D721Med (cell line): ENCODE measurements at regions not wholly inside any gene's neighbourhood (a gene's known extent, or its start where the extent isn't known, plus 50 kb on each side); places are given as distances from the start of the nearest gene placed in this dataset.
"Not testable (repeated sequence)": the region's sequence is repeated elsewhere in the genome, so short reads cannot be mapped to it uniquely, and the experiment has no call there.

Experiments used
- DNase-seq: peaks from one replicate; pipeline ENCODE4 v3.0.0; 2011; ENCODE audit warnings: low spot score; ENCODE audit not compliant: insufficient read length
- FAIRE-seq: peaks from 2 replicates; lab custom pipeline; 2011; peaks lifted over from hg19 to GRCh38; lab: Jason Lieb, UNC
- CTCF ChIP-seq: IDR thresholded peaks from 2 replicates; pipeline ENCODE4 v1.5.1; 2012; ENCODE audit warnings: mild to moderate bottlenecking, control low read depth; ENCODE audit not compliant: insufficient read depth; ENCODE audit errors: missing control alignments

- DNase-seq, FAIRE-seq: not testable (repeated sequence)
These were observed 264.4 kb downstream of the POTED start for GRCh38 chr21:13874001-13874400.

GRCh38 chr21:13854638-13855037 lies 245.1 kb downstream of the POTED start:
- TF ChIP-seq CTCF: no peak
- FAIRE-seq: no peak
- DNase-seq: no peak

- not testable (repeated sequence) for FAIRE-seq, DNase-seq
These were observed 241.2 kb downstream of the POTED start for GRCh38 chr21:13850808-13851207.

GRCh38 chr21:13849489-13849888 lies 239.9 kb downstream of the POTED start:
- not testable (repeated sequence) for DNase-seq, FAIRE-seq

GRCh38 chr21:13846718-13847117 lies 237.1 kb downstream of the POTED start:
- not testable (repeated sequence) for FAIRE-seq, DNase-seq

- FAIRE-seq, DNase-seq: not testable (repeated sequence)
These were observed 235.0 kb downstream of the POTED start for GRCh38 chr21:13844574-13844973.

GRCh38 chr21:13843081-13843480 lies 233.5 kb downstream of the POTED start:
- FAIRE-seq, DNase-seq: not testable (repeated sequence)

- not testable (repeated sequence) for DNase-seq, FAIRE-seq
These were observed 218.1 kb downstream of the POTED start for GRCh38 chr21:13827666-13828065.

- no peak for TF ChIP-seq CTCF
- DNase-seq (no peak), FAIRE-seq (no peak)
These were observed 217.6 kb downstream of the POTED start for GRCh38 chr21:13827201-13827600.

- not testable (repeated sequence) for DNase-seq, FAIRE-seq
These were observed 216.9 kb downstream of the POTED start for GRCh38 chr21:13826511-13826910.

- not testable (repeated sequence) for FAIRE-seq, DNase-seq
These were observed 215.7 kb downstream of the POTED start for GRCh38 chr21:13825218-13825778.

- FAIRE-seq, DNase-seq: not testable (repeated sequence)
These were observed 210.7 kb downstream of the POTED start for GRCh38 chr21:13820286-13820685.

- DNase-seq, FAIRE-seq: not testable (repeated sequence)
These were observed 202.6 kb downstream of the POTED start for GRCh38 chr21:13812191-13812590.

GRCh38 chr21:13810559-13810958 lies 201.0 kb downstream of the POTED start:
- DNase-seq, FAIRE-seq: not testable (repeated sequence)

GRCh38 chr21:13806444-13806843 lies 196.9 kb downstream of the POTED start:
- not testable (repeated sequence) for DNase-seq, FAIRE-seq

GRCh38 chr21:13802757-13803156 lies 193.2 kb downstream of the POTED start:
- FAIRE-seq, DNase-seq: not testable (repeated sequence)
